Activated CD4-positive, alpha-beta T cell treated with anti-CD3 and anti-CD28 coated beads, Interleukin-2, amount 10 ng/mL, durations not matched to agents 7 days and 5 days (primary cell): ENCODE measurements at regions not wholly inside any gene's neighbourhood (a gene's known extent, or its start where the extent isn't known, plus 50 kb on each side); places are given as distances from the start of the nearest gene placed in this dataset.
"Not testable (repeated sequence)": the region's sequence is repeated elsewhere in the genome, so short reads cannot be mapped to it uniquely, and the experiment has no call there.

ENCODE experiments used
- CTCF ChIA-PET: fragments of 350-600 bp; sonication (Branson Sonifier 250); formaldehyde crosslinking; loops from one replicate; lab custom pipeline; 2021; ENCODE audit warnings: antibody characterized with exemption; lab: Charles Lee
- POLR2A ChIA-PET: fragments of 350-600 bp; sonication (Branson Sonifier 250); formaldehyde crosslinking; loops from one replicate; lab custom pipeline; 2021; ENCODE audit warnings: antibody characterized with exemption; lab: Charles Lee
- DNase-seq: peaks from one replicate; pipeline ENCODE4 v3.0.0-alpha.2; 2020
- H3K27ac Mint-ChIP-seq: one replicate; pipeline ENCODE4 v1.8.0; 2021; ENCODE audit warnings: mild to moderate bottlenecking, moderate library complexity, mixed read lengths
- H3K27me3 Mint-ChIP-seq: one replicate; pipeline ENCODE4 v1.8.0; 2021; ENCODE audit warnings: mixed read lengths
- H3K36me3 Mint-ChIP-seq: one replicate; pipeline ENCODE4 v1.8.0; 2021; ENCODE audit warnings: low read depth, mixed read lengths
- H3K4me1 Mint-ChIP-seq: one replicate; pipeline ENCODE4 v1.8.0; 2021; ENCODE audit warnings: mixed read lengths
- H3K4me3 Mint-ChIP-seq: one replicate; pipeline ENCODE4 v1.8.0; 2021; ENCODE audit warnings: mild to moderate bottlenecking, moderate library complexity, mixed read lengths
- H3K9me3 Mint-ChIP-seq: one replicate; pipeline ENCODE4 v1.8.0; 2021; ENCODE audit warnings: mixed read lengths

GRCh38 chr18:71355599-71355998 is 1066.8 kb downstream of the SOCS6 start:
- H3K4me3 Mint-ChIP-seq, H3K4me1 Mint-ChIP-seq, H3K27me3 Mint-ChIP-seq, H3K9me3 Mint-ChIP-seq, H3K27ac Mint-ChIP-seq, DNase-seq, POLR2A ChIA-PET, H3K36me3 Mint-ChIP-seq: not testable (repeated sequence)
- CTCF ChIA-PET, result interaction anchor here (0.9 kb wide), 1 partner anchor 9 kb away, joined by 3 read pairs; no protein-coding TSS in a partner anchor

- no peak for DNase-seq
- H3K27me3 Mint-ChIP-seq, result no peaks in the 10 kb centered on the region
Observed at GRCh38 chr18:71352618-71353017, 1063.8 kb downstream of the SOCS6 start.

GRCh38 chr18:71336576-71337210 is 1047.8 kb downstream of the SOCS6 start:
- H3K4me3 Mint-ChIP-seq, result no peak overlapping the region
- POLR2A ChIA-PET, result no interaction called here
- CTCF ChIA-PET, result no interaction called here
- no peak for DNase-seq
- H3K27ac Mint-ChIP-seq, result no peak overlapping the region
- H3K4me1 Mint-ChIP-seq, result no peaks in the 10 kb centered on the region
- H3K36me3 Mint-ChIP-seq, result no peaks in the 10 kb centered on the region
- H3K9me3 Mint-ChIP-seq, result no peaks in the 10 kb centered on the region
- no peaks in the 10 kb centered on the region for H3K27me3 Mint-ChIP-seq

More at GRCh38 chr18:71352618-71353017, 1063.8 kb downstream of the SOCS6 start:
- no peaks in the 10 kb centered on the region for H3K4me1 Mint-ChIP-seq
- no peak overlapping the region for H3K4me3 Mint-ChIP-seq
- no peak overlapping the region for H3K27ac Mint-ChIP-seq
- H3K9me3 Mint-ChIP-seq, result no peaks in the 10 kb centered on the region
- POLR2A ChIA-PET, result no interaction called here
- H3K36me3 Mint-ChIP-seq, result no peaks in the 10 kb centered on the region
- CTCF ChIA-PET, result interaction anchor here (0.6 kb wide), 1 partner anchor 521 kb away, joined by 3 read pairs; no protein-coding TSS in a partner anchor

GRCh38 chr18:71329563-71329962 is 1040.7 kb downstream of the SOCS6 start:
- POLR2A ChIA-PET, result no interaction called here
- Mint-ChIP-seq H3K9me3 (no peaks in the 10 kb centered on the region), H3K27ac (no peak overlapping the region), H3K27me3 (no peaks in the 10 kb centered on the region), H3K36me3 (no peaks in the 10 kb centered on the region), H3K4me1 (no peaks in the 10 kb centered on the region), H3K4me3 (no peak overlapping the region)
- no peak for DNase-seq
- CTCF ChIA-PET, result no interaction called here

GRCh38 chr18:71329114-71329513 is 1040.3 kb downstream of the SOCS6 start:
- no peak for DNase-seq
- Mint-ChIP-seq H3K4me3 (no peak overlapping the region), H3K27ac (no peak overlapping the region), H3K4me1 (no peaks in the 10 kb centered on the region), H3K27me3 (no peaks in the 10 kb centered on the region), H3K36me3 (no peaks in the 10 kb centered on the region), H3K9me3 (no peaks in the 10 kb centered on the region)
- CTCF ChIA-PET, result no interaction called here
- POLR2A ChIA-PET, result no interaction called here

GRCh38 chr18:71327850-71328249 is 1039.0 kb downstream of the SOCS6 start:
- Mint-ChIP-seq H3K4me3 (no peak overlapping the region), H3K36me3 (no peaks in the 10 kb centered on the region), H3K4me1 (no peaks in the 10 kb centered on the region), H3K27ac (no peak overlapping the region), H3K9me3 (no peaks in the 10 kb centered on the region), H3K27me3 (no peaks in the 10 kb centered on the region)
- ChIA-PET CTCF (no interaction called here), POLR2A (no interaction called here)
- DNase-seq, result no peak

- POLR2A ChIA-PET, result no interaction called here
- H3K4me1 Mint-ChIP-seq, result no peaks in the 10 kb centered on the region
- DNase-seq, result no peak
- H3K27me3 Mint-ChIP-seq, result no peaks in the 10 kb centered on the region
- CTCF ChIA-PET, result no interaction called here
- no peak overlapping the region for H3K4me3 Mint-ChIP-seq
- no peaks in the 10 kb centered on the region for H3K9me3 Mint-ChIP-seq
- no peaks in the 10 kb centered on the region for H3K36me3 Mint-ChIP-seq
- H3K27ac Mint-ChIP-seq, result no peak overlapping the region
Observed at GRCh38 chr18:71327441-71327840, 1038.6 kb downstream of the SOCS6 start.

- DNase-seq, result no peak
- H3K4me3 Mint-ChIP-seq, result no peak overlapping the region
- no peaks in the 10 kb centered on the region for H3K36me3 Mint-ChIP-seq
- POLR2A ChIA-PET, result no interaction called here
- CTCF ChIA-PET, result no interaction called here
- no peaks in the 10 kb centered on the region for H3K4me1 Mint-ChIP-seq
- H3K27ac Mint-ChIP-seq, result no peak overlapping the region
- no peaks in the 10 kb centered on the region for H3K9me3 Mint-ChIP-seq
- H3K27me3 Mint-ChIP-seq, result no peaks in the 10 kb centered on the region
Observed at GRCh38 chr18:71326826-71327225, 1038.0 kb downstream of the SOCS6 start.

GRCh38 chr18:71324356-71324755 is 1035.5 kb downstream of the SOCS6 start:
- DNase-seq, result no peak
- Mint-ChIP-seq H3K9me3 (no peaks in the 10 kb centered on the region), H3K4me3 (no peak overlapping the region), H3K4me1 (no peaks in the 10 kb centered on the region), H3K27me3 (no peaks in the 10 kb centered on the region), H3K27ac (no peak overlapping the region), H3K36me3 (no peaks in the 10 kb centered on the region)
- ChIA-PET CTCF (interaction anchor here (0.6 to 0.7 kb wide), 2 partner anchors 18 to 20 kb away, joined by 3 to 4 read pairs; no protein-coding TSS in a partner anchor), POLR2A (interaction anchor here (0.7 kb wide), 1 partner anchor 17 kb away, joined by 5 read pairs; no protein-coding TSS in a partner anchor)

GRCh38 chr18:71322201-71322600 is 1033.4 kb downstream of the SOCS6 start:
- no peaks in the 10 kb centered on the region for H3K4me1 Mint-ChIP-seq
- ChIA-PET CTCF (no interaction called here), POLR2A (no interaction called here)
- no peak overlapping the region for H3K4me3 Mint-ChIP-seq
- no peaks in the 10 kb centered on the region for H3K27me3 Mint-ChIP-seq
- no peaks in the 10 kb centered on the region for H3K9me3 Mint-ChIP-seq
- H3K36me3 Mint-ChIP-seq, result no peaks in the 10 kb centered on the region
- DNase-seq, result no peak
- H3K27ac Mint-ChIP-seq, result no peak overlapping the region

GRCh38 chr18:71321319-71321718 is 1032.5 kb downstream of the SOCS6 start:
- ChIA-PET CTCF (no interaction called here), POLR2A (no interaction called here)
- no peak for DNase-seq
- Mint-ChIP-seq H3K4me3 (no peak overlapping the region), H3K27me3 (no peaks in the 10 kb centered on the region), H3K27ac (no peak overlapping the region), H3K36me3 (no peaks in the 10 kb centered on the region), H3K4me1 (no peaks in the 10 kb centered on the region), H3K9me3 (no peaks in the 10 kb centered on the region)

- CTCF ChIA-PET, result no interaction called here
- POLR2A ChIA-PET, result no interaction called here
- H3K9me3 Mint-ChIP-seq, result no peaks in the 10 kb centered on the region
- no peak overlapping the region for H3K4me3 Mint-ChIP-seq
- no peaks in the 10 kb centered on the region for H3K4me1 Mint-ChIP-seq
- DNase-seq, result no peak
- no peaks in the 10 kb centered on the region for H3K36me3 Mint-ChIP-seq
- H3K27ac Mint-ChIP-seq, result no peak overlapping the region
- no peaks in the 10 kb centered on the region for H3K27me3 Mint-ChIP-seq
Observed at GRCh38 chr18:71304856-71305255, 1016.0 kb downstream of the SOCS6 start.

- H3K4me3 Mint-ChIP-seq, H3K9me3 Mint-ChIP-seq, H3K27ac Mint-ChIP-seq, POLR2A ChIA-PET, CTCF ChIA-PET, DNase-seq, H3K27me3 Mint-ChIP-seq, H3K4me1 Mint-ChIP-seq, H3K36me3 Mint-ChIP-seq: not testable (repeated sequence)
Observed at GRCh38 chr18:71303743-71304142, 1014.9 kb downstream of the SOCS6 start.

GRCh38 chr18:71301596-71301995 is 1012.8 kb downstream of the SOCS6 start:
- no peak overlapping the region for H3K4me3 Mint-ChIP-seq
- no peak for DNase-seq
- H3K27me3 Mint-ChIP-seq, result no peaks in the 10 kb centered on the region
- H3K36me3 Mint-ChIP-seq, result no peaks in the 10 kb centered on the region
- no peaks in the 10 kb centered on the region for H3K4me1 Mint-ChIP-seq
- ChIA-PET POLR2A (no interaction called here), CTCF (no interaction called here)
- H3K27ac Mint-ChIP-seq, result no peak overlapping the region
- H3K9me3 Mint-ChIP-seq, result no peaks in the 10 kb centered on the region
